Activated naive CD4-positive, alpha-beta T cell (primary cell): ENCODE measurements at regions not wholly inside any gene's neighbourhood (a gene's known extent, or its start where the extent isn't known, plus 50 kb on each side); places are given as distances from the start of the nearest gene placed in this dataset.
"Not testable (repeated sequence)": the region's sequence is repeated elsewhere in the genome, so short reads cannot be mapped to it uniquely, and the experiment has no call there.

Experiments
- DNase-seq, 4 experiments: peaks; one replicate each; lab custom pipeline; 2025; lab: John Stamatoyannopoulos, UW

DNA sequence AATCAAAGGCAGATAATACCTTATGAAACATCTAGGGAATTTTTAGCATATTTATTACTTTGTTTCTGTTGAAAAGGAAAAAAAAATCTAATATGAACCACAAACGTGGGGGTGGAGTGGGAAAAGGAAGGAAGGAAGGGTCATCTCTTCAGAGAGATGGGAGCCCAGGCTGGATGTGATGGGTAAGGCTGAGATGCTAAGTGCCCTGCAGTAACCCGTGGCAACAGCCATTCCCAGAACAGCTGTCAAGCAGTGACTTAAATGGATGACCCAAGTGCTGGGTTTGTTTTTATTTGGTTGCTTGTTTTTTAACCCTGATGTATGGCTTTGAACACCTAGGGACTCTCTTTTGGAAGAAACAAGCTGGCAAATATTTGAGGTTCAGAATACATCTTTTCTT is 50.7 kb upstream of the KLF7 start:
- DNase-seq = no peak

DNA sequence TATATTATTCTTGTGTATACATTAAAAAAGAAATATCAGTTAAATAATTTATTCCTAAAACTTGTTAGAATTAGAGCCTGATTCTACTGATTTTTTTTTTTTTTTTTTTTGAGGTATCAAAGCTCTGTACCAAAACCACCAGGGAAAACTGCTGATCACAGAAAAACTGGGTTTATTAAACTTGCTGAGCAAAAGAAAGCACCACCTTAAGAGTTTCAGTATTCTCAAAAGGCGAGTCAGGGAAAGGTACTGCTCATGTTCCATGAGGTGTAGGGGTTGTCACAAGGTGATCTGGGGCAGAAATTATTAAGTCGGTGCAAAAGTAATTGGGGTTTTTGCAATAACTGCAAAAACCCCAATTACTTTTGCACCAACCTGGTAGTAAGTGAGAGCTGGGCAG is 51.7 kb upstream of the KLF7 start:
- DNase-seq = no peak

DNA sequence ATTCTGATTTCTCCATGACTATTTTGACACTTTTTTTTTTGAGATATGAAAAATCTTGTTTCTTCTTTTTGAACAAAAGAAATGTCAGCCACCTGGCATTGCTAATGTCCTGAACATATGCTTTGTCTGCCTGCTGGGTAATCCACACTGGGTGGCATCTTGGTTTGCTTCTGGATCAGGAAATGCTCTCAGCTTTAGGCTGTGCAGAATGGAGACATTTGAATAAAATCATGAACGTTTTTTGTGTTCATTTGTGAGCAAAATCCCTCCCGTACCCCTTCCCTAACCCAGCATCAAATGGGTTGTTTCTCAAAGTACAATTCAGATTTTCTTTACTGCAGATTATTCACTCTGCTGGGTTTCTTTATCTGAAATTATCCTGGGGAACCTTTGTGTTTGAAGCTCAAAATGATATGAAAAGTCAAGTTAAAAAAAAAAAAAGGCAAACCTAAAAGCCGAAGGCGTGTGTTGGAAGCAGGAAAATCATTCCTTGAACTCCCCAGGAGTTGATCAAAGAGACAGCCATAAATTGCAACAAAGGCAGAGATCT is 53.4 kb upstream of the KLF7 start:
- DNase-seq = no peak

DNA sequence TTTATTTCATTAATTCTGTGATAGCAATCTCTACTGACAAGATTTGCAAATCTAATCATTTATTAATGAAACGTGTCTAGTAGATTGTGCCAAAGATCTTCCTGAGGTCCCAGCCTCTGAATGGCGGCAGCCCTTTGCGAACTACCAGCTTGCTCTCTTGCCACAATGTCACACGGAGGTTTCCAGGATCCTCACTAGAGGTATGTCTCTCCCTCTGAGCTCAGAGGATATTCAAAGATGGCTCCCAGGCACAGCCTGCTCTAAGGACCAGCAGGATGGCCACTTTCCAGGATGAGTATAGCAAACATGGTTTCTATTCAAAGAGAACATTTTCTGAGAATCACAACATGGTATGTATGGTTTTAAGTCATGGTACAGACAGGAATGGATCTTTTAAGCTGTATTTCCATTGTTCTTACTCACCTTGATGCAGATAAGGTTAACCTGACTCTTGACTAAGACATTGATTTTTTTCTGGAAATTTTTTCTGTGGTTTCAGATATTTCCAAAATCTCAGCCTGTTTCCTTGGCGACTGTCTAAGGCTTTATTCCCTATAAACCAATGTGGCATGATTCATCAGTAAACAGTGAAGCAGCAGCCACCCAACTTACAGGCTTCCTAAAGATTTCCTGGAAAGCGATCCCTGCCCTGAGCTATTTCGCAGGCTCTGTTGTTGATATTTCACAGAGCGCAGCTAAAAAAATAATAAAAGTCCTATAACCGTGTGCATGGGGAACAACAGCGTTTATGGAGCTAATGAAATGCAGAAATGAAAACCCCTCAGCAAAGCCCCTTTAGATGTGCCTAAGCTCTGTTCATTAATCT is 54.1 kb upstream of the KLF7 start:
- DNase-seq = no peak

DNA sequence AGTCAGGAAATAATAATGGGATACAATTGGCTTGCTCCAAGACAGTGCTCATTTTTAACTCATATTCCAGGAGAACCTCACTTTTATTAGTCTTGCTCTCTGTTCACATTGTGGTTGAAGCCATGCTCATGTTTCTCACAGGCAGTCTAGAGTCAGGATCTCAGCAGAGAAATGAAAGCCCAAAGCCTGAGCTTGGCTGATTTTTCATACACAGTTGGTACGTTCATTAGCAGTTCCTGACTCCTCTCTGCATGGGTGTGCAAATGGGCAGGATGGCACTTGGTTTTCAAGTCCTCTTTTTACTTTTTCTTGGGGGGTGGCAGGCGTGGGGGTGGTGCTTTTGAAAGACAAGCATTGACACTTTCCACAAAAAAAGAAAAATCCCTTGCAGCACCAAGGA is 56.0 kb upstream of the KLF7 start:
- no peak for DNase-seq

- DNase-seq = no peak
Measured at GRCh38 chr2:207223051-207223450, 57.3 kb upstream of the KLF7 start.

DNA sequence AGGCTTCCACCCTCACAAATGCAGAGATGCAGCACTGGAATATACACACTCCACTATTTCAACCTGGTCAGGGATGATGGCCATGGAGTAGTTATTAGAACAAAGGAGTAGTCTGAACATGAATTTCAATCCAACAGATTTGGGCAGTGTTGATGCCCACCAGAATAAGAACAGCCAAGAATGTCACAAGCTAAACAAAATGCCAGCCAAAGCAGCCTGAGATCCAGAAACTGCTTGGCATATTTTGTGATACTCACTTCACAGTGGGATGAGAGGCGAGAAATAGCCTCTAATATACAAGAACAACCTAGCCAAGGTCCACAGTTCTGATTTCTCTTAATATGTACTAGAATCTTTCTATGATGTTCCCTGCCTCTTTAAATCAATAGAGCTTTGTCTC is 58.6 kb upstream of the KLF7 start:
- no peak for DNase-seq

DNA sequence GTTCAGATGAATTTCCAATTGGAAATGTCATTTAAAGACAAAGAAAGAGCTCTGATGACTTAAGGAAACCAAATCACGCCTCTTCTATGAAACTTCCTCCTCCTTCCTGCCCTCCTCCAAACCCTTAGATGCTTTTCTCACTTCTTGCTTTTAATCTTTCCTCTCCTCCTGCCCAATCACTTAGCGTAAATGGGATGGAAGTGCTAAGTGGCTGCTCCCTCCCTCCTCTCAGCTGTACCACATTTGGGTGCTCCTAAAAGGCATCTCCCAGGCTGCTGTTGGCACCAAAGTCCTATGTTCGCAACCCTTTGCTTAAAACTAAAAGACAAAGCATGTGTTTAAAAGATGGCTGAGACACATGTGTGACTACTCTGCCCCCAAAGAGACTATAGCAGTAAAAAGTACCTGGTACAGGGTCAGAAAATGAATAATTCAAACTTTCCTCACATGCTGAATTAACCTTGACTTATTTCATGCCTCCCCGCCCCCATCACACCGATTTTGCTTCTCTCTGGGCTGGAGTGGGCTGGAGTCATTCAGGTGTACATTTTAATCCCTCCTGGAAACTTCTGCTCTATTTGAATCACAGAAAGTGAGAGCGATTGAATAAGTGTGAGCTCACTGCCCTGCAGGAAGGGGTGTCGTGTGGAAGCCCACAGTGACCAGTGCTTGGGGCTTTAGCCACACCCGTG is 59.2 kb upstream of the KLF7 start:
- DNase-seq = no peak

- DNase-seq = no peak
Measured at GRCh38 chr2:207225773-207226172, 60.0 kb upstream of the KLF7 start.

GRCh38 chr2:207226243-207226642 is 60.5 kb upstream of the KLF7 start:
- no peak for DNase-seq

DNA sequence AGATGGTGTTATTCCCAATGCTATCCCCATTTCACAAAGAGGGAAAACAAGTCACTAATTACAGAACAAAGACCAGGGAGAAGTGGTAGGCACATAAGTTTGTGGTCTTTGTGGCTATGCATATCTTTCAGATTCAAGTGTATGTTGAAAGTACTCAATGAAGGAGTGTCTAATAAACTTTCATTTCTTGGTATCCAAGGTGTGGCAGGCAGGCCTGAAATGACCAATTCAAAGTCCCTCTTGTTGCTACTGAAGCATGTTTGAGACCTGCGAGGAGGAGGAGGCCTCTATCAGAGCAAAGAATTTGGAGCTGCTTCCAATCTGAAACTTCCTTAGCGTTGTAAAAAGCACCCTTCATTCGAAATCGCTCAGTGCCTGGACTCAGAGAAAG is 60.9 kb upstream of the KLF7 start:
- DNase-seq = no peak

DNA sequence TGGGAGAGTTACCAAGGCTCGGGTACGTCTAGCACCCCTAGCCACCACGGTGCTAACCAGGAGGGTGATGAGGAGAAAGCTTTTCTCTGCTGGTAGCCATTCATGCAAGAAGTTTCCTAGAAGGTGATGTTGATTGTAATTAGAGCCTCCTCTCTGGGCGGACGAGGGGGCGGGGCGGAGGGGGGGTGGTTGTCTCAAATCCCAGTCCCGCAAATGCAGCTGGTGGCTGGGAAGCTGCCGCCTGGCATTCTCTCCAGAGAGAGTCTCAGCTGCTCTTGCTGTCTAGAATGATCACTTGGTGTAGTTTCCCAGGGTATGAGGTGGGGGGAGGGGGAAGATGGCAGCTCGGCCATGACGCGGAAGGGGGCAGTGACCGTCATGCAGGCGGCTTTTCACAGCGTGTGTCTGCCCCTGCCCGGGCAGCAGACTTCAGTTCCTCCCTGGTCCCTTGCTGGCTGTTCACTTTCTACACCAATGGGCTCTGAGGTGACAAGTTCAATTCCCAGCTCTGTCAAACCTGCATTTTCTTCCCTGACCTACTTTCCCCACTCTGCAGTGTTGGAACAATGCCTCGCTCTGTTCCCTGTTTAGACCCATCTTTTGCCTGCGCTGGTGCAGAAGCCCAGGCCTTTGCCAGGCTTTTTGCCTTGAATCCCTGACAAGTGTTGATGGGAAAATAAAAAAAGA is 61.5 kb upstream of the KLF7 start:
- DNase-seq = no peak

DNA sequence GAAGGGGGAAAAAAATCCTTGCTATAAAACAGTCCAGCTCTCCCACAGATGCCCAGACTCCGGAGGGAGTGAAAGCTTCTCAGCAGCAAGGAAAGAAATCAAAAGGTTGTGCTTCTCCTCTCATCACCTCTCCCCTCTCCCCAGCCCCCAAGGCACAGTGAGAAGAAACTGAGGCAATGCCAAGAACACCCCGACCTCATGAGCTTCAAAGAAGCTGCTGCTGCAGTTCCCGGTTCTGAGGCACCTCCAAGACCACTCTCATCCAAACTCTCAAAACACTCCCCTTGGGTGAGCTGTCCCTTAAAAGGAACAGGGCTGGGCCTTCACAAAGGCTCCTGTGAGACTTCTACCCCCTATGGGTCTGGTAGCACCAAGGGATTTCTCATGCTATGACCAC is 62.0 kb upstream of the KLF7 start:
- no peak for DNase-seq

- DNase-seq = no peak
Measured at GRCh38 chr2:207228402-207228801, 62.7 kb upstream of the KLF7 start.

GRCh38 chr2:207229161-207229560 is 63.4 kb upstream of the KLF7 start:
- no peak for DNase-seq

GRCh38 chr2:207230261-207231105 is 64.7 kb upstream of the KLF7 start:
- no peak for DNase-seq

DNA sequence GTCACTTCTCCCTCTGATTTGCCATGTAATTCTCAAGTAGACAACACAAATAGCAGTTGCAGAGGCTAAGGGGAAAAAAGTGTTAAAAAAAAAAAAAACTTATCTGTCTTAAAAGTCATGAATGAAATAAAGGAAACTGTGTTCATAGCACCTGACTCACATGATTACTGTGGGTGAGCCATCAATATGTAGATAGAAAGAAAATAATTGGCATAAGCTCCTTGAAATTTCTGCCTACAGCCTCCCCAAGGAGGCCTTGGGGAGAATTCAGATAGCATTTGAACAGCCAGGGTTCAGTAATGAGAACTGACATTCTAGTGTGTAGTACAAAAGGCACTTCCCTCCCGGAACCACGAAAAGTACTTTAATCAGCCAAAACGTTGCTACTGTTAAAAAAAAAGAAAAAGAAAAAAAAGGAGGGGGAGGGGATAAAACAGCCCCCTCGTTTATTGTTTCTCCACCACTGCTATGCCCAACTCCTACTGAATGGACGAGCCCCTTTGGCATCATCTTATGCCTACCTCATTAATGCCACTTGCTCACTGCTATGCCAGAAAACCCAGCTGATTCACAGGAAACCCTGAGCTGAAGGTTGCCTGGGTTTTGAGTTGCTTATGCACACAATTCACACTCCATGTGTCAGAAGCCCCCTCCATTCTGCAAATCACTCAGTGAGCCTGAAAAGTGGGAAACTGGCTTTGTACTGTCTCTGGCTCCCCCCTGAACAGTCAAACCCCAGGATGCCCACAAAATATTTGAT is 65.5 kb upstream of the KLF7 start:
- no peak for DNase-seq

GRCh38 chr2:207231967-207232366 is 66.2 kb upstream of the KLF7 start:
- DNase-seq = no peak

DNA sequence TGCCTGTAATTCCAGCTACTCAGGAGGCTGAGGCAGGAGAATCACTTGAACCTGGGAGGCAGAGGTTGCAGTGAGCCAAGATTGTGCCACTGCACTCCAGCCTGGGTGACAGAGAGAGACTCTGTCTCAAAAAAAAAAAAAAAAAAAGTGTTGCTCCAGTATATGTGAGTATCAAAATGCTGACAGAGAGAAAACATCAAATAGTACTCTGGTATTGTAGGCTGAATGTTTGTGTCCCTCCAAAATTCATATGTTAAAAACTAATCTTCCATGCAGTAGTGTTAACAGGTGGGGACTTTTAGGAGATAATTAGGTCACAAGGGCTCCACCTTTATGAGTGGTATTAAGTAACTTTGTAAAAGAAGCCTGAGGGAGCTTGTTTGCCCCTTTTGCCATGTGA is 67.4 kb upstream of the KLF7 start:
- DNase-seq = not testable (repeated sequence)

- DNase-seq = no peak
Measured at GRCh38 chr2:207233731-207234130, 68.0 kb upstream of the KLF7 start.

- DNase-seq = no peak
Measured at GRCh38 chr2:207235621-207236020, 69.9 kb upstream of the KLF7 start.
